ENCODE measurements at regions not wholly inside any gene's neighbourhood (a gene's known extent, or its start where the extent isn't known, plus 50 kb on each side); places are given as distances from the start of the nearest gene placed in this dataset.
A peak's percentile ranks its signal among the peaks of the same experiment; 100 is the strongest.

DNA sequence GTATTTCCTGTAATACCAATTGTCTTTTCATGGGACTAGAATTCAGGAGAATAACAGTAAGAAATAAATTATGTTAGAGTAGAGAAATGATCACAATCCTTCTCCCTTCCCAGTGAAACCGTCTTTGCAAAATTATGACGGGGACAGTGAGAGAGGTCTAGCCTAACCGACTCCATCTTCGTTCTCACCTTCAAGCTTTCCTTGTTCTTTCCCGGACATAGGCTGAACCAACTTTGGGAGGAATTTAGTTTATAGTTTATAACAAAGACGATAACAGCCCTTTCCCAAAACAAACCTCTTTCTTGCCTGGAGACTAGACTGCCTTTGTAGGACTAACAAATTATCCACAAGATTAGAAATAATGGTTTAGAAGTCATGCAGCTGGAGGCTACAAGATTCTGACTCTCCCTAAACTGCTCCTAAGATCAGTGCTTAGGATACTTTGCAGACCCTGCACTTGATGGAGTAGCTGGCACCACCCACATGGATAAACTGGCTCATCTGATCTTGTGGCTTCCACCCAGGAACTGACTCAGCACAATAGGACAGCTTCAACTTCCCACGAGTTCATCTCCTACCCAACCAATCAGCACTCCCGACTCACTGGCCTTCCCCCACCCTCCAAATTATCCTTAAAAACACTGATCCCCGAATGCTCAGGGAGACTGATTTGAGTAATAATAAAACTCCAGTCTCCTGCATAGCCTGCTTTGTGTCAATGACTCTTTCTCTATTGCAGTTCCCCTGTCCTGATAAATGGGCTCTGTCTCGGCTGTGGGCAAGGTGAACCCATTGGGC is 521.2 kb upstream of the TBX3 start:
- Histone ChIP-seq H3K56ac (replicated peaks; ENCODE audit: insufficient read length, low read depth, low read length) (no peak overlapping the region), H3K4ac (replicated peaks; ENCODE audit: insufficient read length, low read depth, low read length) (no peak overlapping the region), H3K79me1 (ENCODE audit: low read depth, low read length) (no peaks in the 10 kb centered on the region), H4K5ac (ENCODE audit: insufficient read length, low read depth, low read length) (no peak overlapping the region), H3K4me2 (ENCODE audit: insufficient read depth in 1 of 2, low read depth in 2 of 2, low read length in 2 of 2) (no peak overlapping the region), H3K27ac (ENCODE audit: low read depth, low read length) (no peak overlapping the region), H2BK12ac (ENCODE audit: low read depth, low read length) (no peak overlapping the region), H4K20me1 (replicated peaks in 1 of 2; ENCODE audit: control insufficient read depth in 1 of 2, insufficient read depth in 2 of 2, low read length in 2 of 2) (no peaks in the 10 kb centered on the region), H2BK15ac (ENCODE audit: low read length) (no peak overlapping the region), H3K79me2 (ENCODE audit: control insufficient read depth in 1 of 2, insufficient read depth in 2 of 2, low read length in 2 of 2) (no peaks in the 10 kb centered on the region), H4K91ac (replicated peaks; ENCODE audit: insufficient read length, low read length) (peak overlapping the region; percentile 35), H3K4me1 (replicated peaks in 1 of 4; ENCODE audit: control insufficient read depth in 3 of 4, insufficient read depth in 4 of 4, low read length in 3 of 4) (peaks cover 0 to 8% (median under 1%) of the 10 kb centered on the region in 4 experiments; a peak in 4 of 7 replicates), H3K36me3 (ENCODE audit: control insufficient read depth in 2 of 4, insufficient read depth in 4 of 4, low read length in 3 of 4) (no peaks in the 10 kb centered on the region), H3K18ac (ENCODE audit: extremely low read depth, low read length) (no peak overlapping the region), H2AFZ (ENCODE audit: low read length) (peak overlapping the region; percentile 12; the same call in 1 of the 2 replicates), H3K27me3 (replicated peaks in 1 of 4; ENCODE audit: control insufficient read depth in 3 of 4, extremely low read depth in 1 of 4, insufficient read depth in 3 of 4, low read length in 3 of 4) (no peaks in the 10 kb centered on the region; a peak in 1 of 7 replicates), H2BK20ac (ENCODE audit: low read length) (no peak overlapping the region), H4K8ac (ENCODE audit: extremely low read depth, insufficient read depth, low read length) (no peak overlapping the region), H3K9ac (replicated peaks in 1 of 4; ENCODE audit: extremely low read depth in 1 of 4, low read depth in 3 of 4, low read length in 3 of 4) (no peak overlapping the region), H3K4me3 (ENCODE audit: extremely low read depth in 1 of 4, insufficient read depth in 2 of 4, low read depth in 3 of 4, low read length in 4 of 4) (no peak overlapping the region), H3K14ac (ENCODE audit: insufficient read length) (no peak overlapping the region), H2BK5ac (ENCODE audit: low read depth, low read length) (no peak overlapping the region), H2AK5ac (ENCODE audit: low read depth, low read length) (no peak overlapping the region), H2BK120ac (replicated peaks; ENCODE audit: low read depth, low read length) (no peak overlapping the region), H3K9me3 (ENCODE audit: insufficient read depth in 2 of 2, low read depth in 1 of 2, low read length in 1 of 2) (no peaks in the 10 kb centered on the region), H3K23me2 (ENCODE audit: low read depth, low read length) (no peaks in the 10 kb centered on the region), H3K23ac (ENCODE audit: insufficient read length) (no peak overlapping the region)
- FAIRE-seq (no peak), DNase-seq (ENCODE audit: low read depth in 1 of 2, low spot score in 2 of 2) (no peak)
- ChIA-PET POLR2A (ENCODE audit: partially characterized antibody) (no interaction called here), CTCF (ENCODE audit: partially characterized antibody) (interaction anchor here (1.4 kb wide), 1 partner anchor 204 kb away, joined by 3 read pairs; no protein-coding TSS in a partner anchor)
- 91% methylated on average over 10 of the region's 10 CpGs; no CpG with 5 or more reads in 1 of the 2 experiments for WGBS, 2 experiments (ENCODE audit: extremely low coverage in 1 of 2, insufficient coverage in 1 of 2, insufficient read length in 1 of 2, insufficient replicate concordance in 2 of 2, low coverage in 1 of 2, low lambda C conversion rate in 2 of 2, missing lambda C conversion rate in 1 of 2)
- 0 out of 2 replicates have a peak, but pooled peaks have one; percentile 37 for TF ChIP-seq BACH1 (IDR thresholded peaks at IDR 0.05; ENCODE audit: low read length)
- TF ChIP-seq SP2 (IDR thresholded peaks at IDR 0.05; ENCODE audit: low read length), result no peak
- peak; percentile 70 for TF ChIP-seq MAFK (IDR thresholded peaks at IDR 0.05; ENCODE audit: low read depth, low read length)

All from H1 (cell line).